Erythroblast (primary cell): ENCODE measurements at regions not wholly inside any gene's neighbourhood (a gene's known extent, or its start where the extent isn't known, plus 50 kb on each side); places are given as distances from the start of the nearest gene placed in this dataset.

Source experiments
- DNase-seq, 2 experiments: peaks; one replicate each; lab custom pipeline; 2025; lab: John Stamatoyannopoulos, UW
- GATA1 ChIP-seq: IDR thresholded peaks from 2 replicates; pipeline ENCODE4 v1.6.1; 2011; ENCODE audit warnings: low read depth, mild to moderate bottlenecking, control low read depth, low read length, moderate library complexity
- POLR2A ChIP-seq: IDR thresholded peaks from 2 replicates; pipeline ENCODE4 v1.6.1; 2011; ENCODE audit warnings: mild to moderate bottlenecking, low read length

- no peak for DNase-seq
- TF ChIP-seq POLR2A (no peak), GATA1 (no peak)
Measured at GRCh38 chr2:176691471-176691870, 422.2 kb downstream of the MTX2 start.

- no peak for DNase-seq
- TF ChIP-seq GATA1 (no peak), POLR2A (no peak)
Measured at GRCh38 chr2:176692533-176692932, 423.3 kb downstream of the MTX2 start.

- DNase-seq, result no peak
- no peak for TF ChIP-seq GATA1
- TF ChIP-seq POLR2A, result no peak
Measured at GRCh38 chr2:176699098-176699497, 429.9 kb downstream of the MTX2 start.

- TF ChIP-seq POLR2A (no peak), GATA1 (no peak)
Measured at GRCh38 chr2:176699644-176700043, 430.4 kb downstream of the MTX2 start.

GRCh38 chr2:176702131-176702530, 432.9 kb downstream of the MTX2 start:
- TF ChIP-seq GATA1 (no peak), POLR2A (no peak)
- DNase-seq, result no peak

More at GRCh38 chr2:176699644-176700043, 430.4 kb downstream of the MTX2 start:
- DNase-seq, result no peak

- no peak for DNase-seq
Measured at GRCh38 chr2:176704282-176704858, 435.1 kb downstream of the MTX2 start.

GRCh38 chr2:176709149-176709951, 440.1 kb downstream of the MTX2 start:
- TF ChIP-seq POLR2A, result no peak
- no peak for TF ChIP-seq GATA1
- no peak for DNase-seq

More at GRCh38 chr2:176704282-176704858, 435.1 kb downstream of the MTX2 start:
- TF ChIP-seq GATA1, result no peak
- no peak for TF ChIP-seq POLR2A

- TF ChIP-seq POLR2A (no peak), GATA1 (no peak)
Measured at GRCh38 chr2:176709991-176710390, 440.7 kb downstream of the MTX2 start.

GRCh38 chr2:176710657-176711186, 441.5 kb downstream of the MTX2 start:
- TF ChIP-seq GATA1, result no peak
- TF ChIP-seq POLR2A, result no peak
- no peak for DNase-seq

More at GRCh38 chr2:176709991-176710390, 440.7 kb downstream of the MTX2 start:
- no peak for DNase-seq

- TF ChIP-seq GATA1 (no peak), POLR2A (no peak)
- DNase-seq, result no peak
Measured at GRCh38 chr2:176725873-176726645, 456.8 kb downstream of the MTX2 start.

- DNase-seq, result no peak
- TF ChIP-seq GATA1 (no peak), POLR2A (no peak)
Measured at GRCh38 chr2:176727696-176728095, 458.5 kb downstream of the MTX2 start.

- DNase-seq, result no peak
- TF ChIP-seq POLR2A (no peak), GATA1 (no peak)
Measured at GRCh38 chr2:176729706-176730569, 460.7 kb downstream of the MTX2 start.

- no peak for DNase-seq
- TF ChIP-seq POLR2A (no peak), GATA1 (no peak)
Measured at GRCh38 chr2:176732780-176733179, 463.5 kb downstream of the MTX2 start.
